ENCODE measurements at regions not wholly inside any gene's neighbourhood (a gene's known extent, or its start where the extent isn't known, plus 50 kb on each side); places are given as distances from the start of the nearest gene placed in this dataset.

GRCh38 chr4:185999207-185999606 lies 69.7 kb upstream of the TLR3 start:
- Mint-ChIP-seq H3K9me3 (ENCODE audit: unreplicated experiment) (no peaks in the 10 kb centered on the region), H3K27ac (ENCODE audit: low read depth, unreplicated experiment) (no peak overlapping the region), H3K27me3 (ENCODE audit: insufficient read depth, unreplicated experiment) (no peaks in the 10 kb centered on the region), H3K4me1 (ENCODE audit: insufficient read depth, unreplicated experiment) (no peaks in the 10 kb centered on the region), H3K4me3 (ENCODE audit: unreplicated experiment) (no peak overlapping the region), H3K36me3 (ENCODE audit: insufficient read depth, unreplicated experiment) (no peaks in the 10 kb centered on the region)
- BruUV-seq (replicated peaks), result no TSS peak
- TF ChIP-seq CTCF (IDR thresholded peaks at IDR 0.05; ENCODE audit: unreplicated experiment), result no peak
- ChIA-PET CTCF (no interaction called here), POLR2A (interaction anchor here (0.8 kb wide), 1 partner anchor 10 kb away, joined by 3 read pairs; no protein-coding TSS in a partner anchor)
- DNase-seq (ENCODE audit: unreplicated experiment), result no peak
- intact Hi-C loops (cut with micrococcal nuclease), result no loop called here

GRCh38 chr4:186002853-186003252 lies 66.1 kb upstream of the TLR3 start:
- CTCF ChIA-PET, result interaction anchor here (0.5 kb wide), 1 partner anchor 126 kb away, joined by 4 read pairs; no protein-coding TSS in a partner anchor
- Mint-ChIP-seq H3K4me1 (ENCODE audit: insufficient read depth, unreplicated experiment) (no peaks in the 10 kb centered on the region), H3K4me3 (ENCODE audit: unreplicated experiment) (no peak overlapping the region), H3K9me3 (ENCODE audit: unreplicated experiment) (no peaks in the 10 kb centered on the region), H3K27ac (ENCODE audit: low read depth, unreplicated experiment) (no peak overlapping the region), H3K27me3 (ENCODE audit: insufficient read depth, unreplicated experiment) (no peaks in the 10 kb centered on the region), H3K36me3 (ENCODE audit: insufficient read depth, unreplicated experiment) (no peaks in the 10 kb centered on the region)
- intact Hi-C loops (cut with micrococcal nuclease), result no loop called here
- no peak for DNase-seq (ENCODE audit: unreplicated experiment)
- BruUV-seq (replicated peaks), result no TSS peak
- TF ChIP-seq CTCF (IDR thresholded peaks at IDR 0.05; ENCODE audit: unreplicated experiment), result no peak
- POLR2A ChIA-PET, result interaction anchor here (0.5 to 0.6 kb wide), 2 partner anchors 585 to 946 kb away, joined by 3 read pairs; no protein-coding TSS in a partner anchor

- no peaks in the 10 kb centered on the region for H3K4me1 Mint-ChIP-seq (ENCODE audit: insufficient read depth, unreplicated experiment)
- no peaks in the 10 kb centered on the region for H3K9me3 Mint-ChIP-seq (ENCODE audit: unreplicated experiment)
- no peak for TF ChIP-seq CTCF (IDR thresholded peaks at IDR 0.05; ENCODE audit: unreplicated experiment)
- H3K27me3 Mint-ChIP-seq (ENCODE audit: insufficient read depth, unreplicated experiment), result no peaks in the 10 kb centered on the region
- no TSS peak for BruUV-seq (replicated peaks)
- no peaks in the 10 kb centered on the region for H3K36me3 Mint-ChIP-seq (ENCODE audit: insufficient read depth, unreplicated experiment)
- no peak overlapping the region for H3K27ac Mint-ChIP-seq (ENCODE audit: low read depth, unreplicated experiment)
- POLR2A ChIA-PET, result no interaction called here
- H3K4me3 Mint-ChIP-seq (ENCODE audit: unreplicated experiment), result no peak overlapping the region
- CTCF ChIA-PET, result no interaction called here
- intact Hi-C loops (cut with micrococcal nuclease), result no loop called here
- no peak for DNase-seq (ENCODE audit: unreplicated experiment)
Observed at GRCh38 chr4:186003746-186004145, 65.2 kb upstream of the TLR3 start.

- Mint-ChIP-seq H3K4me3 (ENCODE audit: unreplicated experiment) (no peak overlapping the region), H3K4me1 (ENCODE audit: insufficient read depth, unreplicated experiment) (no peaks in the 10 kb centered on the region), H3K9me3 (ENCODE audit: unreplicated experiment) (no peaks in the 10 kb centered on the region), H3K36me3 (ENCODE audit: insufficient read depth, unreplicated experiment) (peaks cover under 1% of the 10 kb centered on the region), H3K27ac (ENCODE audit: low read depth, unreplicated experiment) (no peak overlapping the region), H3K27me3 (ENCODE audit: insufficient read depth, unreplicated experiment) (no peaks in the 10 kb centered on the region)
- ChIA-PET CTCF (interaction anchor here (0.6 kb wide), 1 partner anchor 560 kb away, joined by 3 read pairs; no protein-coding TSS in a partner anchor), POLR2A (interaction anchor here (0.6 kb wide), 2 partner anchors 85 to 367 kb away, joined by 3 to 4 read pairs; no protein-coding TSS in a partner anchor)
- no peak for DNase-seq (ENCODE audit: unreplicated experiment)
- BruUV-seq (replicated peaks), result no TSS peak
- intact Hi-C loops (cut with micrococcal nuclease), result no loop called here
- TF ChIP-seq CTCF (IDR thresholded peaks at IDR 0.05; ENCODE audit: unreplicated experiment), result no peak
Observed at GRCh38 chr4:186008057-186008456, 60.9 kb upstream of the TLR3 start.
